ENCODE measurements at regions not wholly inside any gene's neighbourhood (a gene's known extent, or its start where the extent isn't known, plus 50 kb on each side); places are given as distances from the start of the nearest gene placed in this dataset.

- TF ChIP-seq CTCF (conservative IDR thresholded peaks at IDR 0.05; ENCODE audit: low read length): no peak
- no peak for TF ChIP-seq EZH2phosphoT487 (IDR thresholded peaks at IDR 0.05; ENCODE audit: borderline replicate concordance, low read depth, low read length)
These were observed 58.9 kb upstream of the L3MBTL3 start for GRCh38 chr6:129959358-129959930.

All from OCI-LY7 (cell line).